Right lobe of liver (tissue), 4 donors: ENCODE measurements at regions not wholly inside any gene's neighbourhood (a gene's known extent, or its start where the extent isn't known, plus 50 kb on each side); places are given as distances from the start of the nearest gene placed in this dataset.

Source experiments
- POLR2A ChIP-seq: fragments of 450-650 bp; IDR thresholded peaks from one replicate; pipeline ENCODE4 v1.6.1; 2017; ENCODE audit warnings: antibody characterized with exemption, mild to moderate bottlenecking
- TF ChIP-seq, protein P1 (sequence below), 4 donors: fragments of 200-600 bp in 3 of 4; fragments of 450-650 bp in 1 of 4; IDR thresholded peaks; one replicate each; pipeline versions ENCODE4 v1.5.1 to v1.8.0; 2016 to 2022; ENCODE audit warnings: antibody characterized with exemption in 4 of 4, mild to moderate bottlenecking in 2 of 4
- donor health status: DM: no; HTN: no; CAD: no.
- donor health status: DM: no; HTN: no; CAD: no.
- donor health status: DM: no; HTN: yes; CAD: no.

- TF ChIP-seq, protein P1, sequence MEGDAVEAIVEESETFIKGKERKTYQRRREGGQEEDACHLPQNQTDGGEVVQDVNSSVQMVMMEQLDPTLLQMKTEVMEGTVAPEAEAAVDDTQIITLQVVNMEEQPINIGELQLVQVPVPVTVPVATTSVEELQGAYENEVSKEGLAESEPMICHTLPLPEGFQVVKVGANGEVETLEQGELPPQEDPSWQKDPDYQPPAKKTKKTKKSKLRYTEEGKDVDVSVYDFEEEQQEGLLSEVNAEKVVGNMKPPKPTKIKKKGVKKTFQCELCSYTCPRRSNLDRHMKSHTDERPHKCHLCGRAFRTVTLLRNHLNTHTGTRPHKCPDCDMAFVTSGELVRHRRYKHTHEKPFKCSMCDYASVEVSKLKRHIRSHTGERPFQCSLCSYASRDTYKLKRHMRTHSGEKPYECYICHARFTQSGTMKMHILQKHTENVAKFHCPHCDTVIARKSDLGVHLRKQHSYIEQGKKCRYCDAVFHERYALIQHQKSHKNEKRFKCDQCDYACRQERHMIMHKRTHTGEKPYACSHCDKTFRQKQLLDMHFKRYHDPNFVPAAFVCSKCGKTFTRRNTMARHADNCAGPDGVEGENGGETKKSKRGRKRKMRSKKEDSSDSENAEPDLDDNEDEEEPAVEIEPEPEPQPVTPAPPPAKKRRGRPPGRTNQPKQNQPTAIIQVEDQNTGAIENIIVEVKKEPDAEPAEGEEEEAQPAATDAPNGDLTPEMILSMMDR (IDR thresholded peaks at IDR 0.05): no peak
- no peak for TF ChIP-seq POLR2A
Measured at GRCh38 chr14:98573082-98573481, 698.9 kb downstream of the BCL11B start.
